MM.1S (cell line): ENCODE measurements at regions not wholly inside any gene's neighbourhood (a gene's known extent, or its start where the extent isn't known, plus 50 kb on each side); places are given as distances from the start of the nearest gene placed in this dataset.

Source experiments
- CTCF ChIP-seq: fragments of 300-600 bp; sonication (generic); IDR thresholded peaks from 2 replicates; pipeline ENCODE4 v1.5.1; 2016; ENCODE audit warnings: antibody characterized with exemption, low read length, mixed read lengths
- EZH2 ChIP-seq: fragments of 300-600 bp; sonication (generic); optimal IDR thresholded peaks from 2 replicates; pipeline ENCODE3; 2017; ENCODE audit warnings: low read depth, mild to moderate bottlenecking, antibody characterized with exemption, low read length, mixed read lengths

- TF ChIP-seq CTCF = no peak
- no peak for TF ChIP-seq EZH2
Measured at GRCh38 chr11:37394236-37394870, 796.3 kb upstream of the RAG2 start.
